Sciatic nerve (tissue), 2 donors: ENCODE measurements at regions not wholly inside any gene's neighbourhood (a gene's known extent, or its start where the extent isn't known, plus 50 kb on each side); places are given as distances from the start of the nearest gene placed in this dataset.
A peak's percentile ranks its signal among the peaks of the same experiment; 100 is the strongest.

ENCODE experiments used
- ATAC-seq: fragments of 200-7000 bp; cut with Tn5 transposase; one replicate; pipeline ENCODE4 v1.9.1; 2020; ENCODE audit warnings: mild to moderate bottlenecking, moderate library complexity
- DNase-seq: peaks from one replicate; pipeline ENCODE4 v3.0.0-alpha.2; 2020; ENCODE audit warnings: low spot score
- intact Hi-C: fragments of 100-400 bp; cut with DNase I; formaldehyde crosslinking; loops from one replicate; pipeline ENCODE4 v1.14.2; 2022
- donor health status: DM: no; HTN: no; CAD: no.
- donor health status: DM: no; HTN: no; CAD: no.

DNA sequence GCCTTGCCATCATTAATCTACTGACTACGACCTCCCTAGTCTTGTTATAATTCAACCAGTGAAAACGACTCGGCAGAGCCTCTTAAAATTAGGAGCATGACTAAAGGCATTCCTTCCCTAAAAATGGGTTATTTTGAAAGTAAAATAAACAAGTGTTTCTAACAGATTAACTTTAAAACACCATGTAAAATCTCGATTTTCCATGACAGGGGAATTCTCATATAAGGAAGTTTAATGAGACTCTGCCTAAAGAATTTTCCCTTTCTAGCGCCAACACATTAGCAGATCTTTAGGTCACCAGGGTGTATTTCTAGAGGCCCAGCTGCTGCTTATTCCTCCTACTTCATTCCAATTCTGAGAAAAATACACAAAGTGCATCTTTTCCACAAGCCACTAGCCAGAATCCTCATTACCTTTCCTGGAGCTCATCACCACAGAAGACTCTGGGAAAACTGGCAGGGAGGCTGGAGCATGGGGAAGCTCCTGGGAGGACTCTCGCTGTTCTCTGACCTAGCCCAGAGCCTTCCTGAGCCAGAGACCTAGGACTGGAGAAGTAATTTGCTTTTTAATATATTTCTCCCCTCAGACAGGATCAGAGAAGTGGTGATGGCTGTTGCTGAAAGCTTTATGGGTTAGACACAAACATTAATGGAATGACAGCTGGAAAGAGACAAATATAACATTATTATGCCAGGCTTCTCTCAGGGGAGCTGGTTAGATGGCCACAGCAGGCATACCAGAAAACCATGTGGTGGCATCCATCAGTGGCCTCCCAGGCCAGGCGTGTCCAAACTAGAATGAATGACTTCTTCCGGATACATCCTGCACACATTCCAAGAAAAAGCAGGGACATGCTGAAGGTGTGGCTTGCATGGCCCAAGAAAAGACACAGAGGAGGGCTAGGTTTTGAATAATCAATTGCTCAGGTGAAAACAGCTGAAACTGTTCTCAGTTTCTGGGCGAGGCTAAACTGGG is 63.6 kb upstream of the CTTNBP2NL start:
- DNase-seq = no peak
- intact Hi-C loops = no loop called here

GRCh38 chr1:112335351-112335750 is 60.7 kb upstream of the CTTNBP2NL start:
- intact Hi-C loops = no loop called here

More for the DNA sequence above, 63.6 kb upstream of the CTTNBP2NL start:
- no peak for ATAC-seq

GRCh38 chr1:112337028-112337531 is 58.9 kb upstream of the CTTNBP2NL start:
- intact Hi-C loops = no loop called here
- DNase-seq (peak; percentile 72), ATAC-seq (peak; percentile 90)

More at GRCh38 chr1:112335351-112335750, 60.7 kb upstream of the CTTNBP2NL start:
- ATAC-seq = no peak
- no peak for DNase-seq

DNA sequence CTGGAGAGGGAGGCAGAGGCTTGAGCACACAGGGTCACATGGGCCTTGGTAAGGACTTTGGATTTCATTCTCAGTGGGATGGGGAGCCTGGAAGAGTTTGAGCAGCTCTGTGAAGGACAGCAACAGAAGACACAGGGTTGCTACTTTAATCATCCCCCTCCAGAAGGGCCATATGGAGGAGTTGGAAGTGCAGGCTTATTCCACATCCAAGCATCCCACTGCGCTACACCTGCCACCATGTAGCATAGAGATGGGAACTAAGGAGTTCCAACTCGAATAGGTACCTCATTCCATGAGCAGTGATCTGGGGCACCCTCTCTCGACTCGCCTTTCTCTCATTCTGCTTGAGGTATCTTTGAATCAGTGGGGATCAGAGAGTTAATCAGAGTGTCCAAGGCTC is 54.0 kb upstream of the CTTNBP2NL start:
- intact Hi-C loops = no loop called here
- no peak for DNase-seq
- ATAC-seq = no peak

- no peak for DNase-seq
- no peak for ATAC-seq
- intact Hi-C loops = no loop called here
These were observed 53.5 kb upstream of the CTTNBP2NL start for GRCh38 chr1:112342558-112342957.

- ATAC-seq (no peak), DNase-seq (no peak)
- intact Hi-C loops = no loop called here
These were observed 51.1 kb upstream of the CTTNBP2NL start for GRCh38 chr1:112344754-112345423.
